H9 (cell line): ENCODE measurements at regions not wholly inside any gene's neighbourhood (a gene's known extent, or its start where the extent isn't known, plus 50 kb on each side); places are given as distances from the start of the nearest gene placed in this dataset.

ENCODE experiments used
- DNase-seq: peaks from one replicate; pipeline ENCODE4 v3.0.0-alpha.2; 2017
- H2AFZ ChIP-seq: one replicate; pipeline ENCODE4 v1.6.1; 2013; ENCODE audit warnings: mild to moderate bottlenecking, low read length, control low read depth, moderate library complexity
- H2AK5ac ChIP-seq: 2 replicates; pipeline ENCODE4 v1.6.1; 2013; ENCODE audit warnings: low read length, control low read depth, mixed read lengths; ENCODE audit not compliant: insufficient read length
- H2BK120ac ChIP-seq: one replicate; pipeline ENCODE4 v1.6.1; 2013; ENCODE audit warnings: low read depth, mild to moderate bottlenecking, low read length, control low read depth, inconsistent platforms; ENCODE audit not compliant: poor library complexity, severe bottlenecking
- H2BK12ac ChIP-seq: 2 replicates; pipeline ENCODE4 v1.6.1; 2013; ENCODE audit warnings: low read length, control low read depth, mixed read lengths, low read depth; ENCODE audit not compliant: insufficient read length
- H2BK15ac ChIP-seq: 2 replicates; pipeline ENCODE4 v1.6.1; 2013; ENCODE audit warnings: low read depth, low read length, control low read depth
- H2BK20ac ChIP-seq: one replicate; pipeline ENCODE4 v1.6.1; 2013; ENCODE audit warnings: low read depth, mild to moderate bottlenecking, low read length, control low read depth, inconsistent platforms; ENCODE audit not compliant: poor library complexity, severe bottlenecking
- H2BK5ac ChIP-seq: 2 replicates; pipeline ENCODE4 v1.6.1; 2013; ENCODE audit warnings: low read length, control low read depth, mixed read lengths; ENCODE audit not compliant: insufficient read length
- H3K14ac ChIP-seq: 2 replicates; pipeline ENCODE4 v1.6.1; 2013; ENCODE audit warnings: low read length, control low read depth; ENCODE audit not compliant: insufficient read depth
- H3K18ac ChIP-seq: 2 replicates; pipeline ENCODE4 v1.6.1; 2013; ENCODE audit warnings: low read depth, mild to moderate bottlenecking, mixed read lengths, low read length, control low read depth; ENCODE audit not compliant: insufficient read length
- H3K23ac ChIP-seq: 2 replicates; pipeline ENCODE4 v1.6.1; 2013; ENCODE audit warnings: low read length, control low read depth, mixed read lengths, low read depth; ENCODE audit not compliant: insufficient read length
- H3K23me2 ChIP-seq: 2 replicates; pipeline ENCODE4 v1.6.1; 2013; ENCODE audit warnings: low read depth, mild to moderate bottlenecking, mixed read lengths, low read length, control low read depth; ENCODE audit not compliant: insufficient read length, poor library complexity, severe bottlenecking
- H3K27ac ChIP-seq: 2 replicates; pipeline ENCODE4 v1.5.1; 2013; ENCODE audit warnings: low read length, control low read depth, mixed read lengths, low read depth; ENCODE audit not compliant: insufficient read length
- H3K27me3 ChIP-seq: 2 replicates; pipeline ENCODE4 v1.6.1; 2013; ENCODE audit warnings: low read length, control low read depth, inconsistent platforms; ENCODE audit not compliant: insufficient read depth
- H3K4ac ChIP-seq: 2 replicates; pipeline ENCODE4 v1.6.1; 2013; ENCODE audit warnings: low read depth, mild to moderate bottlenecking, control low read depth, inconsistent platforms, low read length, moderate library complexity
- H3K4me1 ChIP-seq: 2 replicates; pipeline ENCODE4 v1.6.1; 2013; ENCODE audit warnings: low read length, control low read depth, inconsistent platforms; ENCODE audit not compliant: insufficient read depth
- H3K4me2 ChIP-seq: 2 replicates; pipeline ENCODE4 v1.6.1; 2013; ENCODE audit warnings: low read length, control low read depth, mixed read lengths; ENCODE audit not compliant: insufficient read length, insufficient read depth
- H3K56ac ChIP-seq: 2 replicates; pipeline ENCODE4 v1.6.1; 2013; ENCODE audit warnings: low read depth, mild to moderate bottlenecking, mixed read lengths, low read length, control low read depth; ENCODE audit not compliant: insufficient read length
- H3K79me1 ChIP-seq: 2 replicates; pipeline ENCODE4 v1.6.1; 2013; ENCODE audit warnings: low read depth, mild to moderate bottlenecking, moderate library complexity, low read length, control low read depth, inconsistent platforms; ENCODE audit not compliant: insufficient read depth, poor library complexity, severe bottlenecking
- H3K79me2 ChIP-seq: 2 replicates; pipeline ENCODE4 v1.6.1; 2013; ENCODE audit warnings: low read length, control low read depth, inconsistent platforms; ENCODE audit not compliant: insufficient read depth
- H3K9ac ChIP-seq: 2 replicates; pipeline ENCODE4 v1.6.1; 2013; ENCODE audit warnings: low read length, control low read depth, mixed read lengths; ENCODE audit not compliant: insufficient read length; ENCODE audit errors: extremely low read depth
- H3K9me3 ChIP-seq: one replicate; pipeline ENCODE4 v1.6.1; 2013; ENCODE audit warnings: low read depth, low read length, inconsistent platforms; ENCODE audit not compliant: control insufficient read depth
- H3T11ph ChIP-seq: one replicate; pipeline ENCODE4 v1.6.1; 2013; ENCODE audit warnings: mild to moderate bottlenecking, low read length, control low read depth, inconsistent platforms
- H4K20me1 ChIP-seq: one replicate; pipeline ENCODE4 v1.6.1; 2013; ENCODE audit not compliant: control insufficient read depth, insufficient read length, insufficient read depth
- H4K5ac ChIP-seq: 2 replicates; pipeline ENCODE4 v1.6.1; 2013; ENCODE audit warnings: low read depth, mild to moderate bottlenecking, mixed read lengths, low read length, control low read depth; ENCODE audit not compliant: insufficient read length
- H4K8ac ChIP-seq: replicated peaks from 2 replicates; pipeline ENCODE4 v1.6.1; 2013; ENCODE audit warnings: low read length, control low read depth, mixed read lengths, low read depth; ENCODE audit not compliant: insufficient read length
- H4K91ac ChIP-seq: 2 replicates; pipeline ENCODE4 v1.6.1; 2013; ENCODE audit warnings: low read depth, mild to moderate bottlenecking, moderate library complexity, mixed read lengths, low read length, control low read depth; ENCODE audit not compliant: insufficient read length
- H3K27ac Mint-ChIP-seq, 3 experiments: 2 replicates in 2 of 3; 3 replicates in 1 of 3; pipeline ENCODE4 v1.8.0; 2020 to 2021; ENCODE audit warnings: mixed read lengths in 3 of 3, mild to moderate bottlenecking in 1 of 3, moderate library complexity in 1 of 3
- H3K27me3 Mint-ChIP-seq: 2 replicates; pipeline ENCODE4 v1.8.0; 2021; ENCODE audit warnings: low read depth, mild to moderate bottlenecking, moderate library complexity, mixed read lengths
- H3K36me3 Mint-ChIP-seq, 3 experiments: 2 replicates in 2 of 3; 3 replicates in 1 of 3; pipeline ENCODE4 v1.8.0; 2020 to 2021; ENCODE audit warnings: low read depth in 3 of 3, mixed read lengths in 3 of 3; ENCODE audit not compliant: insufficient read depth in 1 of 3
- H3K4me1 Mint-ChIP-seq, 2 experiments: 2 replicates each; pipeline ENCODE4 v1.8.0; 2020; ENCODE audit warnings: mixed read lengths in 2 of 2
- H3K4me3 Mint-ChIP-seq, 2 experiments: 2 replicates in 1 of 2; 3 replicates in 1 of 2; pipeline ENCODE4 v1.8.0; 2020 to 2021; ENCODE audit warnings: mild to moderate bottlenecking in 2 of 2, mixed read lengths in 2 of 2, moderate library complexity in 1 of 2
- H3K9me3 Mint-ChIP-seq, 2 experiments: 2 replicates in 1 of 2; 3 replicates in 1 of 2; pipeline ENCODE4 v1.8.0; 2020; ENCODE audit warnings: mild to moderate bottlenecking in 2 of 2, mixed read lengths in 2 of 2, moderate library complexity in 1 of 2
- CTCF ChIP-seq: fragments of 200-600 bp; sonication (generic); conservative IDR thresholded peaks from 3 replicates; pipeline ENCODE4 v1.8.0; 2021; ENCODE audit warnings: antibody characterized with exemption, mild to moderate bottlenecking
- WGBS: extraction: QIAGEN DNeasy Blood & Tissue Kit; methylation state at CpG from one replicate; pipeline ENCODE4 v1.1.7; 2013; ENCODE audit warnings: missing lambda C conversion rate, low lambda C conversion rate, mixed read lengths; ENCODE audit not compliant: insufficient read length; ENCODE audit errors: extremely low coverage; 5-methylcytosine and 5-hydroxymethylcytosine counted together

DNA sequence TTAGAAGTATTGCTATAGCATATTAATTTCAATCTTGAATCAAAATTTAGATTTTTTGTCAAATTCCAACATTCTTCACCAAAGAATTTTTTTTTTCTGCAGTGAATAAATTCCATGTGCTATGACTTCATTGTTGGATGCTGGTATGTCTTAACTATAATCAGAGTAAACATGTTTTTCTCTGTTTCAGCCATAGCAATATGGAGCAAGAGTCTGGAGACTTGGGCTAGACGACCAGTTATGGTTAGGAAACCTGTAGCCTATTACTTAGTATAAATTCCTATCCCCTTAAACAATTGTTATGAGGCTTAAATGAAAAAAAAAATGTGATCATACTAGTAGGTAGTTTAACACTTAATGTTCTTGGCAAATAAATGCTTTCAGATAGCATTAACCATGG is 431.9 kb upstream of the FRG2C start:
- H3K36me3 Mint-ChIP-seq, result no peaks in the 10 kb centered on the region; a peak in 2 of 7 replicates
- Histone ChIP-seq H2AFZ (no peak overlapping the region), H3K4ac (no peak overlapping the region), H3K18ac (no peak overlapping the region), H2BK120ac (no peak overlapping the region), H2BK20ac (no peak overlapping the region), H3K79me1 (no peaks in the 10 kb centered on the region), H2AK5ac (no peak overlapping the region), H3K27me3 (no peaks in the 10 kb centered on the region), H3K23ac (no peak overlapping the region), H3K14ac (no peak overlapping the region), H3K9me3 (no peaks in the 10 kb centered on the region), H3T11ph (no peak overlapping the region), H2BK5ac (no peak overlapping the region), H2BK12ac (no peak overlapping the region), H4K20me1 (no peaks in the 10 kb centered on the region), H3K4me1 (no peaks in the 10 kb centered on the region; the same call in 1 of the 2 replicates), H3K9ac (no peak overlapping the region), H4K91ac (no peak overlapping the region), H3K27ac (no peak overlapping the region), H3K56ac (no peak overlapping the region), H3K23me2 (no peaks in the 10 kb centered on the region), H4K5ac (no peak overlapping the region), H3K4me2 (no peak overlapping the region), H2BK15ac (no peak overlapping the region), H4K8ac (no peak overlapping the region), H3K79me2 (no peaks in the 10 kb centered on the region)
- no peak for DNase-seq
- H3K4me3 Mint-ChIP-seq, result no peak overlapping the region
- no peak overlapping the region for H3K27ac Mint-ChIP-seq
- no CpG with 5 or more reads among the region's 1 CpG for WGBS
- no peak for TF ChIP-seq CTCF
- H3K9me3 Mint-ChIP-seq, result peaks cover 0 to 2% of the 10 kb centered on the region in 2 experiments; a peak in 2 of 5 replicates
- peaks cover 9 to 14% of the 10 kb centered on the region in 2 experiments for H3K4me1 Mint-ChIP-seq
- H3K27me3 Mint-ChIP-seq, result no peaks in the 10 kb centered on the region
